Hematopoietic multipotent progenitor cell (in vitro differentiated cells): ENCODE measurements at regions not wholly inside any gene's neighbourhood (a gene's known extent, or its start where the extent isn't known, plus 50 kb on each side); places are given as distances from the start of the nearest gene placed in this dataset.
"Not testable (repeated sequence)": the region's sequence is repeated elsewhere in the genome, so short reads cannot be mapped to it uniquely, and the experiment has no call there.

Experiments
- DNase-seq, 3 donors: peaks; one replicate each; pipeline ENCODE4 v3.0.0-alpha.2; 2011 to 2015; ENCODE audit warnings: low read depth in 2 of 3, low spot score in 2 of 3

GRCh38 chr3:145286937-145287336 lies 874.0 kb downstream of the PLOD2 start:
- DNase-seq, result no peak

- DNase-seq, result no peak
Observed at GRCh38 chr3:145290010-145290409, 871.0 kb downstream of the PLOD2 start.

GRCh38 chr3:145294572-145294971 lies 866.4 kb downstream of the PLOD2 start:
- no peak for DNase-seq

- no peak for DNase-seq
Observed at GRCh38 chr3:145307272-145307671, 853.7 kb downstream of the PLOD2 start.

- DNase-seq, result no peak
Observed at GRCh38 chr3:145313751-145314150, 847.2 kb downstream of the PLOD2 start.

GRCh38 chr3:145316253-145316652 lies 844.7 kb downstream of the PLOD2 start:
- not testable (repeated sequence) for DNase-seq

GRCh38 chr3:145326666-145327065 lies 834.3 kb downstream of the PLOD2 start:
- DNase-seq, result no peak

GRCh38 chr3:145333427-145333826 lies 827.6 kb downstream of the PLOD2 start:
- not testable (repeated sequence) for DNase-seq

GRCh38 chr3:145333931-145334330 lies 827.1 kb downstream of the PLOD2 start:
- DNase-seq, result no peak

GRCh38 chr3:145355206-145355605 lies 805.8 kb downstream of the PLOD2 start:
- no peak for DNase-seq

- no peak for DNase-seq
Observed at GRCh38 chr3:145357453-145357852, 803.5 kb downstream of the PLOD2 start.

- no peak for DNase-seq
Observed at GRCh38 chr3:145359040-145359439, 801.9 kb downstream of the PLOD2 start.

- DNase-seq, result no peak
Observed at GRCh38 chr3:145368748-145369147, 792.2 kb downstream of the PLOD2 start.

- DNase-seq, result no peak
Observed at GRCh38 chr3:145370870-145371269, 790.1 kb downstream of the PLOD2 start.

GRCh38 chr3:145377301-145377700 lies 783.7 kb downstream of the PLOD2 start:
- DNase-seq, result no peak

GRCh38 chr3:145383416-145383815 lies 777.6 kb downstream of the PLOD2 start:
- no peak for DNase-seq

GRCh38 chr3:145384307-145384706 lies 776.7 kb downstream of the PLOD2 start:
- no peak for DNase-seq

GRCh38 chr3:145387211-145387610 lies 773.8 kb downstream of the PLOD2 start:
- DNase-seq, result no peak

GRCh38 chr3:145395421-145395820 lies 765.6 kb downstream of the PLOD2 start:
- no peak for DNase-seq

- no peak for DNase-seq
Observed at GRCh38 chr3:145411605-145412004, 749.4 kb downstream of the PLOD2 start.

GRCh38 chr3:145417678-145418077 lies 743.3 kb downstream of the PLOD2 start:
- no peak for DNase-seq

- DNase-seq, result no peak
Observed at GRCh38 chr3:145422556-145422955, 738.4 kb downstream of the PLOD2 start.

- DNase-seq, result no peak
Observed at GRCh38 chr3:145427355-145427754, 733.6 kb downstream of the PLOD2 start.

GRCh38 chr3:145429546-145429945 lies 731.4 kb downstream of the PLOD2 start:
- DNase-seq, result no peak
